ENCODE measurements at regions not wholly inside any gene's neighbourhood (a gene's known extent, or its start where the extent isn't known, plus 50 kb on each side); places are given as distances from the start of the nearest gene placed in this dataset.

DNA sequence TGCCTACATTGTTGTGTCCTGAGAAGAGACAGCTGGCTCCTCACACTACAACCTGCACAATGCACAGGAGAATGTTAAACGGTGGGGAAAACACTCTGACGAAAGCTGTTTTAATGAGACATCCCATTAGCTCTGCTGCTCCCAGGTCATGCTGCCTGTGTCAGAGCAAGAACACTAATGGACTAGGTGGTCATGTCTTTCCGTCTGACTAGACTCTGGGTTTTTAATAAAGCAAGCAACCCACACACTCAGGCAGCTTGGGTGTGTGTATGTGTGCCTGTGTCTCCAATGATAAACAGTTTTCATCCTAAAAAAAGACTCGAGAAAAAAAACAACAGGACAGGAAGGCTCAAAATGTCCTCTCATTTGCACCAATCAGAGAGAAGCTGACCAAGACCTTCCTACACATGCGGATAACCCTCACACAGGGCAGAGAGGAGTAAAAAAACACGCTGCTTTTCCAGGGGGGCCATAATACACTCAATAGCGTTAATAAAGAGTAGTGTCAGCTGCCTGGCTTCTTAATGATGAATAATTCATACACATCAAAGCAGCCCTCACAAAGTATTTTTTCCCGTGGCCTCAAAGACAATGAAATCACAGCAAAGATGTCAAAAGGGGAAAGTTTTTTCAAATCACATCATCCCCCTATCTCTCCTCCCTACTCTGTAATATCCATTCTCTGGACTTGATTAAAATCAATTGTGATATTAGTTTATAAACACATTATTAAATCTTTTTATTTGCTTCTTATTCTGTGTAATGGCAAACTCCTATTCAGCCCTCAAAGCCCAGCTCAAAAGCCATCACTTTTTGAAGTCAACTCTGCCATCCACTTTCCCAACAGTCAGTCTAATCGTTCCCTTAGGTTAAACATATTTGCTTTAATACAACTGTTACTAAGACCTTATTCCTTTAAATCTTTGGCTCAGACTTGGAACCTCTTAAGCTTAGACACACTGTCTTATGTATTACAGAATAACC, 244.2 kb upstream of the CDH11 start:
- H3K9me3 ChIP-seq (ENCODE audit: control insufficient read depth, insufficient read depth, low read length): no peaks in the 10 kb centered on the region
- POLR2A ChIA-PET (ENCODE audit: unreplicated experiment): no interaction called here
- no peak overlapping the region for H3K4ac ChIP-seq (ENCODE audit: low read depth, low read length)
- no peak overlapping the region for H3K56ac ChIP-seq (ENCODE audit: extremely low read depth, insufficient read depth, low read length)
- TF ChIP-seq NFE2L2 (IDR thresholded peaks at IDR 0.05; ENCODE audit: low read depth, low read length) (no peak), MXI1 (IDR thresholded peaks at IDR 0.05; ENCODE audit: borderline replicate concordance, low read depth, low read length) (no peak), RAD21 (IDR thresholded peaks at IDR 0.05; ENCODE audit: low read length) (no peak), CEBPB (IDR thresholded peaks at IDR 0.05; ENCODE audit: low read depth, low read length) (no peak), MAFK (IDR thresholded peaks at IDR 0.05; ENCODE audit: low read depth, low read length) (no peak), MAZ (IDR thresholded peaks at IDR 0.05; ENCODE audit: borderline replicate concordance, low read depth, low read length) (no peak), RCOR1 (IDR thresholded peaks at IDR 0.05; ENCODE audit: insufficient replicate concordance, low read length) (no peak), SMC3 (IDR thresholded peaks at IDR 0.05; ENCODE audit: low read depth, low read length) (no peak), FOS (IDR thresholded peaks at IDR 0.05; ENCODE audit: low read depth, low read length) (no peak)
- TF ChIP-seq, protein P1, sequence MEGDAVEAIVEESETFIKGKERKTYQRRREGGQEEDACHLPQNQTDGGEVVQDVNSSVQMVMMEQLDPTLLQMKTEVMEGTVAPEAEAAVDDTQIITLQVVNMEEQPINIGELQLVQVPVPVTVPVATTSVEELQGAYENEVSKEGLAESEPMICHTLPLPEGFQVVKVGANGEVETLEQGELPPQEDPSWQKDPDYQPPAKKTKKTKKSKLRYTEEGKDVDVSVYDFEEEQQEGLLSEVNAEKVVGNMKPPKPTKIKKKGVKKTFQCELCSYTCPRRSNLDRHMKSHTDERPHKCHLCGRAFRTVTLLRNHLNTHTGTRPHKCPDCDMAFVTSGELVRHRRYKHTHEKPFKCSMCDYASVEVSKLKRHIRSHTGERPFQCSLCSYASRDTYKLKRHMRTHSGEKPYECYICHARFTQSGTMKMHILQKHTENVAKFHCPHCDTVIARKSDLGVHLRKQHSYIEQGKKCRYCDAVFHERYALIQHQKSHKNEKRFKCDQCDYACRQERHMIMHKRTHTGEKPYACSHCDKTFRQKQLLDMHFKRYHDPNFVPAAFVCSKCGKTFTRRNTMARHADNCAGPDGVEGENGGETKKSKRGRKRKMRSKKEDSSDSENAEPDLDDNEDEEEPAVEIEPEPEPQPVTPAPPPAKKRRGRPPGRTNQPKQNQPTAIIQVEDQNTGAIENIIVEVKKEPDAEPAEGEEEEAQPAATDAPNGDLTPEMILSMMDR (conservative IDR thresholded peaks at IDR 0.05; ENCODE audit: low read depth, low read length): no peak
- TF ChIP-seq, protein P2, sequence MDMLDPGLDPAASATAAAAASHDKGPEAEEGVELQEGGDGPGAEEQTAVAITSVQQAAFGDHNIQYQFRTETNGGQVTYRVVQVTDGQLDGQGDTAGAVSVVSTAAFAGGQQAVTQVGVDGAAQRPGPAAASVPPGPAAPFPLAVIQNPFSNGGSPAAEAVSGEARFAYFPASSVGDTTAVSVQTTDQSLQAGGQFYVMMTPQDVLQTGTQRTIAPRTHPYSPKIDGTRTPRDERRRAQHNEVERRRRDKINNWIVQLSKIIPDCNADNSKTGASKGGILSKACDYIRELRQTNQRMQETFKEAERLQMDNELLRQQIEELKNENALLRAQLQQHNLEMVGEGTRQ (IDR thresholded peaks at IDR 0.05; ENCODE audit: low read depth, low read length): no peak
- TF ChIP-seq, protein P3, sequence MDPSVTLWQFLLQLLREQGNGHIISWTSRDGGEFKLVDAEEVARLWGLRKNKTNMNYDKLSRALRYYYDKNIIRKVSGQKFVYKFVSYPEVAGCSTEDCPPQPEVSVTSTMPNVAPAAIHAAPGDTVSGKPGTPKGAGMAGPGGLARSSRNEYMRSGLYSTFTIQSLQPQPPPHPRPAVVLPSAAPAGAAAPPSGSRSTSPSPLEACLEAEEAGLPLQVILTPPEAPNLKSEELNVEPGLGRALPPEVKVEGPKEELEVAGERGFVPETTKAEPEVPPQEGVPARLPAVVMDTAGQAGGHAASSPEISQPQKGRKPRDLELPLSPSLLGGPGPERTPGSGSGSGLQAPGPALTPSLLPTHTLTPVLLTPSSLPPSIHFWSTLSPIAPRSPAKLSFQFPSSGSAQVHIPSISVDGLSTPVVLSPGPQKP (IDR thresholded peaks at IDR 0.05; ENCODE audit: borderline replicate concordance, low read depth, low read length): no peak
- intact Hi-C loops (cut with micrococcal nuclease) (no loop called here), dilution Hi-C loops (cut with HindIII; ENCODE audit: low sequenced_read_pairs, unreplicated experiment) (no loop called here), in situ Hi-C loops (cut with MboI; ENCODE audit: low sequenced_read_pairs) (no loop called here)
- H2AFZ ChIP-seq (replicated peaks; ENCODE audit: low read length, poor library complexity): no peak overlapping the region
- no peak overlapping the region for H4K5ac ChIP-seq (ENCODE audit: low read depth, low read length)
- H2AK5ac ChIP-seq (ENCODE audit: low read depth, low read length): no peak overlapping the region
- no peak overlapping the region for H3K23ac ChIP-seq (ENCODE audit: low read depth, low read length)
- BruUV-seq (replicated peaks): no TSS peak
- H3K4me1 ChIP-seq (ENCODE audit: control insufficient read depth, insufficient read depth, low read length): no peaks in the 10 kb centered on the region
- no peaks in the 10 kb centered on the region for H4K20me1 ChIP-seq (ENCODE audit: insufficient read depth, low read length)
- DNase-seq: no peak
- WGBS, 2 experiments (ENCODE audit: extremely low coverage in 2 of 2, insufficient read length in 1 of 2): no CpG with 5 or more reads among the region's 9 CpGs
- H3K79me1 ChIP-seq (ENCODE audit: low read depth in 1 of 2, low read length in 2 of 2): no peaks in the 10 kb centered on the region
- H4K8ac ChIP-seq (ENCODE audit: low read depth in 2 of 2, low read length in 2 of 2): no peak overlapping the region
- H2BK20ac ChIP-seq (ENCODE audit: low read depth, low read length): no peak overlapping the region
- H3K27ac ChIP-seq (ENCODE audit: insufficient read depth, low read length): no peak overlapping the region
- no peak overlapping the region for H4K91ac ChIP-seq (ENCODE audit: insufficient read depth, low read depth, low read length)
- ATAC-seq (ENCODE audit: low read depth): no peak
- H3K36me3 ChIP-seq (ENCODE audit: control insufficient read depth, insufficient read depth, low read length): no peaks in the 10 kb centered on the region
- 0 out of 2 replicates have a peak, but pooled peaks cover 4% of the 10 kb centered on the region for H3K9me1 ChIP-seq (ENCODE audit: insufficient read depth, low read length)
- CTCF ChIA-PET: no interaction called here
- no peak overlapping the region for H3K18ac ChIP-seq (ENCODE audit: low read depth, low read length)
- no peak overlapping the region for H2BK15ac ChIP-seq (ENCODE audit: low read depth, low read length)
- H3K4me3 ChIP-seq (ENCODE audit: insufficient read depth, low read depth, low read length): no peak overlapping the region
- no peak overlapping the region for H3K4me2 ChIP-seq (ENCODE audit: low read depth, low read length)
- H3K27me3 ChIP-seq (ENCODE audit: control insufficient read depth, insufficient read depth, low read length): no peaks in the 10 kb centered on the region
- H2AK9ac ChIP-seq (replicated peaks; ENCODE audit: low read depth, low read length, poor library complexity): no peak overlapping the region
- H3K14ac ChIP-seq (replicated peaks; ENCODE audit: low read depth, low read length): no peak overlapping the region
- no peak overlapping the region for H2BK5ac ChIP-seq (ENCODE audit: low read depth, low read length, poor library complexity, severe bottlenecking)
- no peak overlapping the region for H2BK120ac ChIP-seq (ENCODE audit: low read depth, low read length)
- no peak overlapping the region for H3K9ac ChIP-seq (ENCODE audit: low read depth, low read length)
